LNCaP clone FGC (cell line): ENCODE measurements at regions not wholly inside any gene's neighbourhood (a gene's known extent, or its start where the extent isn't known, plus 50 kb on each side); places are given as distances from the start of the nearest gene placed in this dataset.
A peak's percentile ranks its signal among the peaks of the same experiment; 100 is the strongest.

Source experiments
- DNase-seq: peaks from one replicate; pipeline ENCODE4 v3.0.0-alpha.2; 2011; ENCODE audit warnings: low read depth
- H3K4me3 ChIP-seq: 2 replicates; pipeline ENCODE4 v1.5.1; 2011; ENCODE audit warnings: mild to moderate bottlenecking, low read depth, low read length, control low read depth
- CTCF ChIP-seq: IDR thresholded peaks from 2 replicates; pipeline ENCODE4 v1.5.1; 2012; ENCODE audit warnings: mild to moderate bottlenecking; ENCODE audit not compliant: control insufficient read depth, insufficient read depth; ENCODE audit errors: extremely low read depth

GRCh38 chr12:75786070-75786469 is 245.5 kb downstream of the PHLDA1 start:
- no peak overlapping the region for H3K4me3 ChIP-seq
- no peak for TF ChIP-seq CTCF
- DNase-seq = no peak

- H3K4me3 ChIP-seq = no peak overlapping the region
- TF ChIP-seq CTCF = no peak
- DNase-seq = peak; percentile 97
Observed at GRCh38 chr12:75784591-75784990, 247.0 kb downstream of the PHLDA1 start.

- no peak for TF ChIP-seq CTCF
- DNase-seq = no peak
- no peak overlapping the region for H3K4me3 ChIP-seq
Observed at GRCh38 chr12:75783093-75783877, 248.3 kb downstream of the PHLDA1 start.

DNA sequence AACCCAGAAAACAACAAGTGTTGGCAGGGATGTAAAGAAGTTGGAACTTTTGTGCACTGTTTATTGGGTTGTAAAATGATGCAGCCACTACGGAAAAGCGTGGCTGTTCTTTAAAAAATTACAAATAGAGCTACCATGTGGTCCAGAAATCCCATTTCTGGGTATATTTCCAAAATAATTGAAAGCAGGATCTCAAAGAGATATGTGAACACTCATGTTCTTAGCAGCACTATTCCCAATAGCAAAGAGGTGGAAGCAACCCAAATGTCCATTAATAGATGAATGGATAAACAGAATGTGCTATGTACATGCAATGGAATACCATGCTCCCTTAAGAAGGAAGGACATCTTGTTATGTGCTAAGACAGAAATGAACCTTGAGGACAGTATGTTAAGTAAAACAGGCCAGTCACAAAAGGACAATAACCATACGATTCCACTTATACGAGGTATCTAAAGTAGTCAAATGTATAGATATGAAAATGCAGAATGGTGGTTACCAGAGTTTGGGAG is 249.5 kb downstream of the PHLDA1 start:
- no peak overlapping the region for H3K4me3 ChIP-seq
- TF ChIP-seq CTCF = no peak
- DNase-seq = no peak

DNA sequence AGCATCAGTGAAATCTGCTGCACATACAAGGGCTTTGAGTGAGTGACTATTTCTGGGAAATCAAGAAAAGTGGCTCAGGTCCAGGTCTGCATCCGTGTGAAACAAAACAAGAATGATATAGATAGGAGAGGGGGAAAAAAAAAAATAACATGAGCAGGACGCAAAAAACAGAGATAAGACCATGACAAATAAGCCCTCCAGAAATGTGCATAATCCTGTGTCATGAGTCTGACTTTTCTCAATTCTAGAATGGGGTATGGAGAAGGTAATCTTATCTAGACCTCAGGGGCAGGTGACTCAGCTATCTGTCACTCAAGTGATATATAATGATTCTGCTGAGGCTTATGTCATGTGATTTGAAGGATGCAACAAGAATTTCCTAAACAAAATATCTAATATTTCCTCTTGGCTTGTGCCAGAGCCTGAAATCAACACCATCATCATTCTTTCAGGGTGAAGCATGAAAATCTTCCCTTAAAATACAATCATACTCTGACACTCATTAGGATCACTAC is 250.0 kb downstream of the PHLDA1 start:
- no peak for TF ChIP-seq CTCF
- no peak overlapping the region for H3K4me3 ChIP-seq
- no peak for DNase-seq

GRCh38 chr12:75779891-75780496 is 251.6 kb downstream of the PHLDA1 start:
- TF ChIP-seq CTCF = no peak
- H3K4me3 ChIP-seq = no peak overlapping the region
- no peak for DNase-seq
